ENCODE measurements at regions not wholly inside any gene's neighbourhood (a gene's known extent, or its start where the extent isn't known, plus 50 kb on each side); places are given as distances from the start of the nearest gene placed in this dataset.
"Not testable (repeated sequence)": the region's sequence is repeated elsewhere in the genome, so short reads cannot be mapped to it uniquely, and the experiment has no call there.

DNA sequence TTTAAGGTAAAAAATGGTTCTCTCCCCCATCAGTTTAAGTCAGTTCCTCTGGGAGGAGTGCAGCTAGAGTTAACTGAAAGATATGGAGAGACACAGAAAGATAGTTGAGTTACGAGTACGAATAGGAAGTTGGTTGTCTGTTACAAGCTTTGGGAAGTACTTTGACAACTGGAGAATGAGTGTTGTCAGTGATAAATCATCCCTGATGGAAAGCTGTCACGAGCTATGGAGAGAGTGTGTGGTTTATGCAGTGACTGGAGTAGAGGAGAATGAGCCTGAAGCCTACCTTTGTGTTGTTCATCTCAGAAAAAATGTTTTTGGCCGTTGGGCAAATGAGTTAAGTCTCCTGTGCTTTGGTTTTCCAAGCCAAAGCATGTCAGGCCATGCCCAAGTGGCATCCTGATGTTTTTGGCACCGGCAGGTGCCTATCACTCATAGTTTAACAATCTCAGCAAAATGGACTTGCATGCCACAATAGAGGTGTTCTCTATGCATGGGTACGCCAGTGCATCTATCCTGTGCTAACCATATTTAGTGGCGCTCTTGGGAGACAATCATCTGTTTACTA lies 350.2 kb downstream of the IRS2 start:
- no peak for DNase-seq

DNA sequence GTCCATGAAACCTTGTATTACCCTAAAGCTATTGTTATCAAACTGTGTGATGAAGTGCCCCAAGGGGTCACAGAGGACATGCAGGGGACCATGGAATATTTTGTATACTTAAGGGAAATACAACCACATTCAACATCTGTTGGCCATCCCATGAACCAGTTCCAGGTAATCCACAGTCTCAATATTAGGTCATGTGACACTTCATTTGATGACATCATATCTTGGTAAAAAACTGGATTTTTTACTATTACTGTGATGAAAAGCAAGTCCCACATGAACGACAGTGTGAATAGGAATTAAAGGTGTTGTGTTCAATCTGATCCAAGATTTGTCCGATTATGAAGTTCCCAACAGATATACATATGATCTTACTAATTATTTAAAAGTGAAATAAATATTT lies 355.2 kb downstream of the IRS2 start:
- no peak for DNase-seq

DNA sequence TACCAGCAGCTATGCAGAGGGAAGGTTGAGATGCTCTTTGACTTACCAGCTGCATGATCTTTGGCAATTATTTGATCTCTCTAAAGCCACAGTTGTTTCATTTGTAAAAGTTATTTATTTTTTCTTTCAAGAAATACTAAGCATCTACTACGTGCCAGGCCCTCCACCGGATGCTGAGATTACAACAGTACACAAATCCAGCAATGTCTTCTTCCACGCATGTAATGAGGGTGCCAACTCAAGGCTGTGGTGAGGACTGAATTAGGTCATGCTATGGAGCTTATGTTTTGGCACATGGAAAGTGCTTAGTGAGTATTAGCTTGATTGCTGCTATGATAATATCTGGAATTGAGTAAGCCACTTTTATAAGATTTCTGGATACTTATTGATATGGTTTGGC lies 358.2 kb downstream of the IRS2 start:
- DNase-seq: no peak

DNA sequence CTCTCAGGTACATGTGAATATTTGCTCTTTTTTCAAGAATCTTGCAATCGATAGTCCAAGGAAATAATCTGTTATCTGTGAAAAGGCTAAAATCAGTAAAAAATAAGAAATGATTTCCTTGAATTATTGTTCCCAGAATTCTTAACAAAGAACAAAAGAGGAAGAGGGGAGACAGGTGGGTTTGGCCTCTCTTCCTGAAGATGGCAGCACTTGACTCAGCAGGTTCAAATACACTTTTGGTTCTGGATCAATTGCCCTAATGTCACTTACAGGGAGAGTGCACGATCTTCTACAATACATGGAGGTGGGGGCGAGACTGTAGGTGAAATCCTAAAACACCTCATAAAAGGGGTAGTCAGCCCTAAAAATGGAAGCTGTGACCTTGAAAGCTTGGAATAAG lies 358.7 kb downstream of the IRS2 start:
- DNase-seq: no peak

DNA sequence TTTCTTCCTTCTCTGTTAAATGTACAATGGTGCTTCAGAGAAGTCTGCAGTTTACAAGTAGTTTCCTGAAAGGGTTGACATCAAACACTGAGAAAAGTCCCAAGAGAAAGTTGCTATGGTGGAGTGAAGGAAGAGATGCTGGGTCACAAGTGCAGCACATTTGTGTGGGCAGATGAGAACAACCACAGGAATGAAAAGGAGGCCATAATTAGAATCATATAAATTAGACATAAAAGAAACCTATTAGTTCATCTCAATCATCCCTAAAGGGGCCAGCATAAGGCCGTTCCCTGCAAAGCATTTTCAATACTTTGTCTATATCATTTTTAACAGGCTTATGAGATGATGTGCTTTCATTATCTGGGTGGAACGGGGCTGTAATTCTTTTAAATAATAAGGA lies 359.2 kb downstream of the IRS2 start:
- no peak for DNase-seq

DNA sequence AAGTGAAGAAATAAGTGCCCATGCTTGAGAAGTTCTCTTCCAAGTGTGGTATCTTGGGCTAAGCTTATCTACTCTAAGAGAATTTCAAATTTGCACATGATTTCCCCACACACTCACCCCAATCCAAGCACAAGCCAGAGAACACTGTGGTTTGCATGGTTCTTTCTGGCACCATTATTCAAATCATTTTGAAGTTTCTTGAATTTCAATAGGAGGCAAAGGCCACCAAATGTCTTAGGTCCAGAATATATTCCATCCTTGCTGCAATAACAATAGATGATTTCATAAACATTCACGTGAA lies 359.7 kb downstream of the IRS2 start:
- no peak for DNase-seq

DNA sequence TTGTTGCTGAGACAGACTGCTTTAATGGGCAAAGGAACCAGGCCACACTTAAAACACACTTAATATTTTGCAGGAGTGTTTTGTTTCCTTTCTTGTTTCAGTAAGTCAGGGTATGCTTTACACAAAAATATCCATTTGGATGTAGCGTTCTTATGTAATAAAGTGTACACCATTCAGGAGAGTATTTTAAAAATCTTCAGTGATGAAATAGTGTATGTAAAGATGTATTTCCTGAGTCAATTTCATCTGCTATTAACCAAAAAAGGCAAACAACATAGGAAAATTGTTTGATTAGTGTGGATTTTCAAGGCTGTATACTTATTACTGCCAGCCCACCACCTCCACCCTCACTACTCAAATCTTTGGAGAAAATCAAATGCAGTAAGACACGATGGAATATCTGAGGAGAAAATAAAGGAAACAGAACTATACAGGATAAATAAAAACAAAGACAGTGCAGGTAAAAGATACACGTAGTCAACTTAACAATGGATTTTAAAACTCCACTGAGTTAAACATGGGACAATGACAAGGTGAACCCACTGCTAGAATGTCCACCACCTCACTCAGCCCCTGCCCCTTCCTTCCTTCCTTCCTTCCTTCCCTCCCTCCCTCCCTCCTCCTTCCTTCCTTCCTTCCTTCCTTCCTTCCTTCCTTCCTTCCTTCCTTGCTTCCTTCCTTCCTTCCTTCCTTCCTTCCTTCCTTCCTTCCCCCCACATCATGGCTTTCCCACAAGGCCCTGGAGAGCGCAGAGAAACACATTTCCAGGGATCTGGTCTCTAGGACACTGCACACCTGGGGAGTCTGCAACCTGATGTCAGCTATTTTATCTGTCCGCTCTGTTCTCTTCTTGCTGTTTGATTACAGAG lies 360.3 kb downstream of the IRS2 start:
- DNase-seq: no peak

DNA sequence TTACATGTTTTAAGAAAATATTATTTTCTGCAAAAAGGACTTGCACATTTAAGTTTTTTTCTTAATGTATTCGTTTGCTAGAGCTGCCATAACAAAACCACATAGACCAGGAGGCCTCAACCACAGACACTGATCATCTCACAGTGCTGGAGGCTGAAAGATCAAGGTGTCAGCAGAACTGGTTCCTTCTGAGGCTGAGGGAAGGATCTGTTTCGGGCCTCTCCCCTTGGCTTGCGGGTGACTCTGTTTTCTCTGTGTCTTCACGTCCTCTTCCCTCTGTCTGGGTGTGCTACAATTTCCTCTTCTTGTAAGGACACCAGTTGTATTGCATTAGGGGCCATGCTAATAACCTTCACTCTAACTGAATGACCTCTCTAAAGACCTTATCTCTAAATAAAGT lies 364.2 kb downstream of the IRS2 start:
- DNase-seq: no peak

DNA sequence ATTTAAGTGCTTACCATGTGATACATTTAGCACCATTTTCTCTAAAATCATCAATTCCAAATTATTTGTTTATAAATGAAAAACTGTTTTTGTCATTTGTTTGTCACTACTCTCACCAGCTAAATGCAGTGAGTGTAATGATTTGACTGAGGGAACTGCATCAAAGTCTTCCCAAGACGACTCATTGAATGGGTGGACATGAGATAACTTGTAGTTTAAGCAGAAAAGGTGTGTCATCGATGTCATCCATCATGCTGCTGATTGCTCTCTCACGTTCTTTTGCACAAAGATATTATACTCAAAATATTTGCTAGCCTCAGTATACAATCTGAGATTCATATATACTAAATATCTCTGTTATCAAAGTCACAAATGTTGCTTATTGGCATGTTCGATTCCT lies 366.5 kb downstream of the IRS2 start:
- no peak for DNase-seq

DNA sequence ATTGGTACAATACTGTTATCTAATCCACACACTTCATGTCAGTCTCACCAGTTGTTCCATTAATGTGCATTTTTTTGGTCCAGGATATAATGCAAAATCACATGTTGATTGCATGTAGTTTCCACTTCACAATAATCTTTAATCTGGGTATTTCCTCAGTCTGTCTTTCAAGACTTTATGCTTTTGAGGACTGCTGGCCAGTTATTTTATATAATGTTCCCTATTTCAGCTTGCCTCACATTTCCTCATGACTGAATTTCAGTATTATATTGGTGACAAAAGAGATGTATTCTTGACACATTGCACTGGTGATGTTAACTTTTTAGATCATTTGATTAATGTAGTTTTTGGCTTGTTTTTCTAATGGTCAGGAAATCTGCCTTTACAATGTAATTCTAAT lies 368.3 kb downstream of the IRS2 start:
- no peak for DNase-seq

DNA sequence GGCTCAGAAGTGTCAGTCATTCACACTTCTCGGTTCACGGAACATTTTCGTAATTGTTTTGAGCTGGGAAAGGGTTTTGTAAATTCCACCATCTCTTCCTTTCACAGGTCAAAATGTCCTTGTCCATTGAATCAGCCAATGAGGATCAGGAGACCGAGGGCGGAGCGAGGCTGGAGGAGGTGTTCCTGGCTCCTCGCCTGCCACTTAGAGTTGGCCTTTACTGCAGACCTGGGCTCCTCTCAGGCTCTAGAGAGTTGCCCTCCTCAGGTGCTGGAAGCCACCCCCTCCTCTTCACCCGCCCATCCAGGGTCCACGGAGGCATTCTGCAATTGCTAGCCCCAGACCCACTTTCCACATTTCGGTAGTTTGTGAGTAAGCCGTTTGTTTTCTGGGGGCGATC lies 370.4 kb downstream of the IRS2 start:
- DNase-seq: no peak

DNA sequence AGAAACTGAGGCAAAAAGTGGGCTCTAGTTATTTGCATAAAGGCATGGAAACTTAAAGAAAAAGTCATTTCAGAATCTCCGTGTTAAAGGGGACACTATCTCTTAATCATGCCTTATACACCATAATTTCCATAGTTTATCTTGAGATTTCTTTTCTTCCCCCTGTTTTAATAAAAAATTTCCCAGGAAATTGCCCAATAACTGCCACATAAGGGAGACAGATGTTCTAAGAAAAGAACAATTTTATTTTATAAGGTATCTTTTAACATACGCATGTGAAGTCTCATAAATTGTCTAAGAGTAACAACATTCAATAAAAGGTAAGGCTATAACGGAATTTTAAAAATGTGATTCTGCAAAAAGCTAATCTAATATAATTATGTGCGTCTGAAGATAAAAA lies 371.3 kb downstream of the IRS2 start:
- DNase-seq: no peak

DNA sequence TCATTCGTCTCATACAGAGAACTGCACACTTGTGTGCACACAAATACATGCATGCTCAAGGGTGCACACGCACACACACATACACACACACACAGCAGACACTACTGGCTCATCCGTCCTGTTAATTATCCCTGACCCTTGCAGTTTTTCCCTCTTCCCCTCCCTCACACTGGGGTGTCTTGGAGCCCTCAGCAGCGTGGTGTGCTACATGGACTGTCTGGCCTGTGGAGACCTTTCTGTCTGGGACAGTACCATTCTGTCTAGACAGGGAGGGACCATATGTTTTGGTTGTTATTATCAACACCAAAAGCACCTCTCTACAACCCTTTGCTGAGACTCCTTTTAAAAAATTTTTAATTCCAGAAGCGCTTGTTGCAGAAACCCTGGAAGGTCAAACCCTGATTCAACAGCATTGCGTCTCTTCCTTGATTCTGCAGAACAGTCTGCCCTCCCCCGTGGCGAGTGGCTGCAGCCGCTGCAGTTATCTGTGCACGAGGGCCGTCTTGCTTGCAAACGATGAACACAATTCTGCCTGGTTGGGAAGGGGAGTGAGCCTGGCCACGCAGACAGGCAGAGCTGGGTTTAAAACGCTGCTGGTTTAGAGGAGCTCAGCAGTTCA lies 374.0 kb downstream of the IRS2 start:
- DNase-seq: peak; percentile 70

DNA sequence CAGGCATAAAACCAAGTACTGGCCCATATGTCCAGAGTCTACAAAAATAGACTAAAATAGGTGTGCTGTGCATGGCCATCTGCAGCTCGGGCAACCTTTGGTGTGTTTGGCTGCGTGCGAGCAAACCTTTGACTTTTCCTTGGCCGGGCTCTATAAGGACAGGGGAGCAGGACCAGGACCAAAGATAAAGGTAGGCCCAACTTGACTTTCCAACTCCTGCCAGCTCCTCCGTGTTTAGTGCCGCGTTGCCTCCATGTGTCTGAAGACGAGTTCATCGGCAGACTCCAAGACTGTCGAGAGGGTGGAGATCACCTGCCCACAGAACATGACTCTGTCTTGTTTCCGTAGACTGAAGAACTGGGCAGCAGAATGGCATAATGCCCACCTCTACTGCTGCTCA lies 375.5 kb downstream of the IRS2 start:
- DNase-seq: no peak

DNA sequence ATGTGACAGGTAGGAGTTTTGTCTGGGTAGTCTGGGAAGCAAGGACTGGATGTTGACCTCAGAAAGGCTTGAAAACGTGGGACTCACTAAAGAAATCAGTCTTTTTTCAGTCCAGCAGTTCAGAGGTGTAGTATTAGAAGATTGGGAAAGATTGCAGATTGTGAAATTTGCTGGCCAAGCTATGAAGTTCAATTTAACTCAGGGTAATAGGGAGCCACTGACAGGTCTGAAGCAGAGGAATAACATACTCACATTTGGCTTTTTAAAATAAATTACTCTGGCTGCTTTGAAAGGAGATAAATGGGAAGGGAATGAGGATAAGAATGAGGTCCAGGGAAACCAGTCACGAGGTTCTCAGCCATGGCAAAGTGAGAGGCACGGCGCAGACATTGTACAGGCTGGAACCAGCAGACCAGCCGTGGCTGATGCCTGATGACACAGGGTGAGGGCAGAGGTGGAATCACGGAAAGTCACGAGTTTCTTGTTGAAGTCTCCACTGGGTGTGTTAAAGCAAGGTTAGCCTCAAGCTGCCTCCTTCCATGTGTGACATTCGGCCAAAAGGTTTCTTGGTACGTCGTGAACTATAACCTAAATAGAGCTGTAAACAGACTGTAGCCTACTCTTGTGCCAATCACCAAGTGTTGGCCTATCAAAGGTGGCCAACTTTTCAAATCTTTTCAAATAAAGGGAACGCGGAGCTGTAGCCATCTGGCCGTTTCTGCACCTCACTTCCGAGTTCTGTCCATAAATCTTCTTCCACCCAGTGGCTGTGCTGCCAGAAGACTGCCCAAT lies 377.6 kb downstream of the IRS2 start:
- no peak for DNase-seq

DNA sequence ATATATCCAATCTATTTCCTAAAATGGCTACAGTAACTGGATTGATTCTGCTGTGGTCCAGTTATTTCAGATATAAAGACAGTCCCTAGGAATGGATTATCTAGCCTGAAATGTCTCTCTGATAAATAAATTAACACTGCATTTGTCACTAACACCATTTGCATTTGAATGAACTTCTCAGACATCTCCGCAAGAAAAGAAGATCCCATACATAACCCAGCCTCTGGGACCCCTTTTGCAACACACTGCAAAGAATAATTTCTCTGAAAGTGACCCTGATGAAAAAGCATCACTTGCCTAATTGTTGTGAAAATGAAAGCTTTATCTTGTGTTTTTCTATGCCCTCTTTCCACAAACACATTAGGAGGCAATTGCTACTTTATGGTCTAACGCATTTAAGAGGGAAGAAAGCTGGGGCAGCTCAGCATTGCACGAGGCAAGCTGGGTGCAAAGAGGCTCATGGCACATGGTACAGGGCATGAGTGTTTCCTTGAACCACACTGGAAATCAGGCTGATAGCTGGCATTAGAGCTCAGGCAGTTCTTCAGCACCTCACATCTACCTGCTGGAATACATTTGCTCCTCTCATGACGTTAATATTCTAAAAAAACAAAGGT lies 379.9 kb downstream of the IRS2 start:
- DNase-seq: no peak

DNA sequence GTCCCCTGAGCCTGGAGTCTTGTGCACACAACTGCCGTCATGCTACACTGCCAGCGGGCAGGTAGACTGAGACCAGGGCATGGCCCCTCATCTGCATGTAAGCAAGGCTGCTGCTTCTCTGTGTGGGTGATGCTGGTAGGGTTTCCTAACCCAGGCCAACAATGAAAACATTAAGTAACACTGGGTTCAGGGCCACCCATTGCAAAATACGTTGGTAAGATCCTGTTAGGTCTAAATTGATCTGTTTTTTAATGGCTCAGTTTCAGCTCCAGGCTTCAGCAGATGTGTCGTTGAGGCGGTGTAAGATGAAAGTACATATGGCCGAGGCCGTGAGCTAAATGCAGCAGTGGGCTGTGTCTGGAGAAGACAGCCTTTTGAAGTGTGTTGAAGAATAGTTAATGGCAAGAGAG lies 383.4 kb downstream of the IRS2 start:
- no peak for DNase-seq

DNA sequence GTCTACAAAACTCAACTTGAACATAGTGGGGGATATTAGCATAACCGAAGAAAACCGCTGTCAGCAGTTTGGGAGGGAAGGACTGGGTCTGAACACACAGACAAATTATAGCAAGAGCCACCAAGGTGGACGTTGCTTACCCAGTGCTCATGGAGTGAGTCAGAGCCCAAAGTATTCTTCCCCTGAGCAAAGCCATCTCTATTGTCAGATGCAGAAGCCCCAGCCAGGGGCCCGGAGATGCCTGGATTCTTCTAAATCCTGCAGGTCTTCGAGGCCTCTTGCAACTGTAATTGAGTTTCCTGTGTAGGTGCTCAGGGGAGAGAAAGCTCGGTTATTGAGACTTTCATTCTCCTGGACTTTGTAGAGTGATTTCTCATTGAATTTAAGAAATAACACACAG lies 384.5 kb downstream of the IRS2 start:
- no peak for DNase-seq

DNA sequence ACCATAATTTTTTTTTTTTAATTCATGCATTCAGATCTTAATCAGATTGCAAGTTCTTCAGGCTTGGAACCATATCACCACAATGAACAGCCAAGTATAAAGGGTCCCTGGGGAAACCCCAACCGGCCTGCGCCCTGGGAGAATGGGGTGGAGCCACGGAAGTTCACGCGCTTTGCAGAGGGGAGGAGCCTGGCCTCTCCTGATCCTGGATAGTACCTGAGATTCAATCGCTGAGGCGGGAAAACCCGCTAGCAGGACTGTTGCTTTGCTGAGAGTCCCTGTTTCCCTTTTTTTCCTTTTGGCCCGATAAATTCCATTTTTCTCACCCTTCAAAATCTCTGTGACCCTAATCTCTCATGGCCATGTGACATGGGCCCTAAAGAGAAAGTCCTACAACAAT lies 385.1 kb downstream of the IRS2 start:
- no peak for DNase-seq

DNA sequence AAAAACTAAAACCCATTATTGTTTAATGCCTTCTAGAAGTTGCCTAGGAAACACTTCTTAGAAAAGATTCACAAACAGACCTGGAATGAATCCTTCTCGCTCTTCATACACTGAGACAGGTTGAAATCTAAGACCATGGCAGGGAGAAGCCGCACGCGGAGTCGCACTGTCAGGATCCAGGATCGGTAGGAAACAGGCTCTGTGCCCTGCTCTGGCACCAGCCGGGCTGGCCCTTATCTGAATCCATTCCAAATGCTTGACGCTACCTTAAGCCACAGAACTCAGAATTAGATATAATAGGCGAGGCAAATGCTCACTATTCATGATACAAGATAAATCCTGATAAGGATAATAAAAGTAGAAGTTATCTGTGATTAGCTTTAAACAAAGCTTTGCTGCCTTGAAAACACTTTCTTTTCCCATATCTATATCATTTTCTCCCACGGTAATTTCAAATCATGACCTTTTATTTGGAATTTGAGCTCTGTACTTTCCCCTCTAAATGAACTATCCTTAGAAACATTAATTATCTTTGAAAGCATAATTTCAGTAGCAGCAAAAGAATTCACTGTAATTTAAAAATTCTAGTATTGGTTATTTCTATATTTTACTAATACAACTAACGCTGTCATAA lies 385.6 kb downstream of the IRS2 start:
- DNase-seq: no peak

DNA sequence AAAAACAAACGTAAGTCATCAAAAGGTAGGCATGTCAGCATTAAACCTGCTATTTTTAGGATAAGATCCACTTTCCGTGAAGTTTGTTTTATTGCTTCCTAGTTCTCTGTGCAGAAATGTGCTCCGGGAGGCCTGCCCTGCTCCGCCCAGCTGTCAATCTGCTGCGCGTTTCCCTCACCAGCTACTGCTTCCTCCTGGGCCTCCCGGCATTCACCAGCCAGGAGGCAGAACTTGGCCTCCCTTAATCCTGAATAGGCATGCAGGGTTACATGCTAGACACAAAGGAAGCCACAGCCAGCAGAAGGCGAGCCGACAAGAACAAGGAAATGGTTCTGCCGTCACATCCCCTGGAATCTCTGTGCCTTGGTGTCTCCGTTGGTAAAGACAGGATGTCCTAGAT lies 386.2 kb downstream of the IRS2 start:
- no peak for DNase-seq

DNA sequence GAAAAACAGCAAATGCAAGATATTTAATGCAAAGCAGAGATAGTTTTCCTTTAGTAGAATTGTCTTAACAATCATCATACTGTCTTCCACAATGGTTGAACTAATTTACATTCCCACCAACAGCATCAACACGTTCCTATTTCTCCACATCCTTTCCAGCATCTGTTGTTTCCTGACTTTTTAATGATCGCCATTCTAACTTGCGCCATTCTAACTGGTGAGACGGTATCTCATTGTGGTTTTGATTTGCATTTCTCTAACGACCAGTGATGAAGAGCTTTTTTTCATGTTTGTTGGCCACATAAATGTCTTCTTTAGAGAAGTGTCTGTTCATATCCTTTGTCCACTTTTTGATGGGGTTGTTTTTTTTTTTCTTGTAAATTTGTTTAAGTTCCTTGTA lies 388.3 kb downstream of the IRS2 start:
- DNase-seq: not testable (repeated sequence)
